CD14-positive monocyte (primary cell): ENCODE measurements at regions not wholly inside any gene's neighbourhood (a gene's known extent, or its start where the extent isn't known, plus 50 kb on each side); places are given as distances from the start of the nearest gene placed in this dataset.

Experiments used
- DNase-seq, 3 donors: peaks; one replicate each; pipeline ENCODE4 v3.0.0-alpha.2; 2011 to 2022
- H2AFZ ChIP-seq: 2 replicates; pipeline ENCODE4 v1.6.0; 2012; ENCODE audit warnings: mild to moderate bottlenecking, low read depth, low read length, inconsistent platforms; ENCODE audit not compliant: insufficient read depth, poor library complexity, severe bottlenecking
- H3K27ac ChIP-seq, 2 donors: 1 replicate in 1 of 2; 2 replicates in 1 of 2; pipeline ENCODE4 v1.5.1; 2012 to 2013; ENCODE audit warnings: low read length in 2 of 2, control low read depth in 1 of 2, inconsistent platforms in 1 of 2, low read depth in 1 of 2, mild to moderate bottlenecking in 1 of 2
- H3K27me3 ChIP-seq, 2 donors: one replicate each; pipeline versions ENCODE4 v1.6.0 to v1.6.1; 2011 to 2013; ENCODE audit warnings: low read length in 2 of 2; ENCODE audit not compliant: control insufficient read depth in 2 of 2, insufficient read depth in 2 of 2
- H3K36me3 ChIP-seq, 2 donors: replicated peaks in 1 of 2; 1 replicate in 1 of 2; 2 replicates in 1 of 2; pipeline versions ENCODE4 v1.5.1 to v1.6.1; 2012 to 2013; ENCODE audit warnings: low read length in 2 of 2, control low read depth in 1 of 2, inconsistent platforms in 1 of 2, mild to moderate bottlenecking in 1 of 2; ENCODE audit not compliant: insufficient read depth in 2 of 2, control insufficient read depth in 1 of 2
- H3K4me1 ChIP-seq, 2 donors: 1 replicate in 1 of 2; 2 replicates in 1 of 2; pipeline versions ENCODE4 v1.5.1 to v1.6.1; 2012 to 2013; ENCODE audit warnings: low read length in 2 of 2, control low read depth in 1 of 2, inconsistent platforms in 1 of 2, mild to moderate bottlenecking in 1 of 2, moderate library complexity in 1 of 2; ENCODE audit not compliant: insufficient read depth in 2 of 2, control insufficient read depth in 1 of 2
- H3K4me2 ChIP-seq: replicated peaks from 2 replicates; pipeline ENCODE3; 2012; ENCODE audit warnings: low read length, moderate library complexity, mild to moderate bottlenecking; ENCODE audit not compliant: poor library complexity, severe bottlenecking; ENCODE audit errors: extremely low read depth
- H3K4me3 ChIP-seq, 3 experiments: fragments of 200-600 bp in 1 of 3; sonication (generic) in 1 of 3; replicated peaks in 1 of 3; 1 replicate in 2 of 3; 2 replicates in 1 of 3; pipeline ENCODE4 v1.5.1; 2011 to 2013; ENCODE audit warnings: low read length in 3 of 3, mild to moderate bottlenecking in 3 of 3, control low read depth in 2 of 3, low read depth in 2 of 3, inconsistent platforms in 1 of 3, moderate library complexity in 1 of 3
- H3K79me2 ChIP-seq: 2 replicates; pipeline ENCODE4 v1.6.0; 2012; ENCODE audit warnings: mild to moderate bottlenecking, control low read depth, inconsistent platforms, low read length, moderate library complexity; ENCODE audit not compliant: insufficient read depth
- H3K9ac ChIP-seq: 2 replicates; pipeline ENCODE4 v1.6.0; 2017; ENCODE audit warnings: low read length, mild to moderate bottlenecking; ENCODE audit not compliant: insufficient read depth, poor library complexity, severe bottlenecking
- H3K9me3 ChIP-seq, 2 donors: replicated peaks in 1 of 2; 1 replicate in 1 of 2; 2 replicates in 1 of 2; pipeline versions ENCODE4 v1.5.1 to v1.6.1; 2012 to 2013; ENCODE audit warnings: low read length in 2 of 2, control low read depth in 1 of 2; ENCODE audit not compliant: control insufficient read depth in 1 of 2, insufficient read depth in 1 of 2
- H4K20me1 ChIP-seq: 2 replicates; pipeline ENCODE4 v1.6.0; 2012; ENCODE audit warnings: mild to moderate bottlenecking, low read length, control low read depth, moderate library complexity; ENCODE audit not compliant: insufficient read depth
- H3K27ac Mint-ChIP-seq, 7 donors: one replicate each; pipeline ENCODE4 v1.8.0; 2020; ENCODE audit warnings: mild to moderate bottlenecking in 7 of 7, mixed read lengths in 7 of 7, moderate library complexity in 6 of 7, inconsistent platforms in 2 of 7
- H3K27me3 Mint-ChIP-seq, 3 donors: one replicate each; pipeline ENCODE4 v1.8.0; 2021 to 2022; ENCODE audit warnings: low read depth in 3 of 3, mild to moderate bottlenecking in 3 of 3, mixed read lengths in 3 of 3, moderate library complexity in 3 of 3, inconsistent platforms in 1 of 3
- H3K36me3 Mint-ChIP-seq, 2 donors: one replicate each; pipeline ENCODE4 v1.8.0; 2020; ENCODE audit warnings: mixed read lengths in 2 of 2, inconsistent platforms in 1 of 2, mild to moderate bottlenecking in 1 of 2
- H3K4me1 Mint-ChIP-seq: one replicate; pipeline ENCODE4 v1.8.0; 2020; ENCODE audit warnings: mild to moderate bottlenecking, mixed read lengths
- H3K4me3 Mint-ChIP-seq, 2 donors: one replicate each; pipeline ENCODE4 v1.8.0; 2020; ENCODE audit warnings: mild to moderate bottlenecking in 2 of 2, mixed read lengths in 2 of 2, moderate library complexity in 1 of 2
- H3K9me3 Mint-ChIP-seq, 7 donors: one replicate each; pipeline ENCODE4 v1.8.0; 2020 to 2022; ENCODE audit warnings: mixed read lengths in 7 of 7, mild to moderate bottlenecking in 6 of 7, moderate library complexity in 6 of 7, inconsistent platforms in 2 of 7
- CTCF ChIP-seq: fragments of 200-600 bp; IDR thresholded peaks from one replicate; pipeline ENCODE4 v1.8.0; 2022; ENCODE audit warnings: antibody characterized with exemption, mild to moderate bottlenecking
- WGBS: methylation state at CpG from one replicate; pipeline ENCODE4 v1.1.5; 2013; ENCODE audit warnings: missing lambda C conversion rate; ENCODE audit not compliant: insufficient coverage; 5-methylcytosine and 5-hydroxymethylcytosine counted together
- intact Hi-C, 2 donors: fragments of 100-400 bp; cut with micrococcal nuclease; formaldehyde crosslinking; loops; one replicate each; pipeline versions ENCODE4 v1.15.0 to v1.15.1; 2023

DNA sequence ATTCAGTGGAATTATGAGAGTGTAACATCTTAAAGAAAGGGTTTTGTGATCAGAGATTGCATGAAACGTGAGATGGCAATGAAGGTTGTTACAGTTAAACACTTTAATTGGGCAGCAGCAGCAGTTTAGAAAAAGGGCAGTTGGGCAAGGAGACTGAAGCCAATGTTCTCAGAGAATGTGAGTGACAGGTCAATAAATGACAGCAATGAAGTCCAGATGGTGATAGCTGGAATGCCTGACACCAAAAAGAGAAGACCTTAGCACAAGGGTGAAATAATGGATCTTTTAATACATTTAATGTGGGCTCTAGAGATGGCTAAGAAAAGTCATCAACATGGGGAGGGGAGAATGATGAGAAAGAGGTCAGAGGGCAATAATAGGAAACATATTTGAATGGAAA lies 89.4 kb upstream of the CDH7 start:
- no peak for DNase-seq
- no peaks in the 10 kb centered on the region for H3K27me3 Mint-ChIP-seq
- Histone ChIP-seq H2AFZ (no peak overlapping the region), H3K4me1 (no peaks in the 10 kb centered on the region), H3K36me3 (no peaks in the 10 kb centered on the region), H3K27me3 (no peaks in the 10 kb centered on the region), H4K20me1 (no peaks in the 10 kb centered on the region), H3K4me2 (no peak overlapping the region), H3K79me2 (no peaks in the 10 kb centered on the region), H3K27ac (no peak overlapping the region), H3K9ac (no peak overlapping the region), H3K4me3 (no peak overlapping the region), H3K9me3 (no peaks in the 10 kb centered on the region)
- H3K9me3 Mint-ChIP-seq, result peaks cover 0 to 7% (median 0%) of the 10 kb centered on the region in 7 donors
- no peak overlapping the region for H3K27ac Mint-ChIP-seq
- TF ChIP-seq CTCF, result no peak
- H3K4me3 Mint-ChIP-seq, result no peak overlapping the region
- H3K4me1 Mint-ChIP-seq, result no peaks in the 10 kb centered on the region
- intact Hi-C loops, result no loop called here
- 67% methylated on average over 1 of the region's 1 CpG for WGBS
- no peaks in the 10 kb centered on the region for H3K36me3 Mint-ChIP-seq

GRCh38 chr18:65659912-65660311 lies 90.9 kb upstream of the CDH7 start:
- H3K36me3 ChIP-seq, result no peaks in the 10 kb centered on the region
- Mint-ChIP-seq H3K4me1 (no peaks in the 10 kb centered on the region), H3K27me3 (no peaks in the 10 kb centered on the region), H3K4me3 (no peak overlapping the region), H3K27ac (no peak overlapping the region), H3K36me3 (no peaks in the 10 kb centered on the region), H3K9me3 (peaks cover 0 to 7% (median 0%) of the 10 kb centered on the region in 7 donors)
- no peak overlapping the region for H3K4me2 ChIP-seq
- DNase-seq, result no peak
- H2AFZ ChIP-seq, result no peak overlapping the region
- TF ChIP-seq CTCF, result no peak
- no peaks in the 10 kb centered on the region for H3K79me2 ChIP-seq
- no peaks in the 10 kb centered on the region for H4K20me1 ChIP-seq
- H3K4me1 ChIP-seq, result no peaks in the 10 kb centered on the region
- intact Hi-C loops, result no loop called here
- no peaks in the 10 kb centered on the region for H3K27me3 ChIP-seq
- H3K27ac ChIP-seq, result no peak overlapping the region
- no peak overlapping the region for H3K4me3 ChIP-seq
- H3K9me3 ChIP-seq, result no peaks in the 10 kb centered on the region
- H3K9ac ChIP-seq, result no peak overlapping the region
- 100% methylated on average over 1 of the region's 1 CpG for WGBS
